GM18498 (cell line): ENCODE measurements at regions not wholly inside any gene's neighbourhood (a gene's known extent, or its start where the extent isn't known, plus 50 kb on each side); places are given as distances from the start of the nearest gene placed in this dataset.

Experiments
- ATAC-seq: cut with Tn5 transposase; IDR thresholded peaks from one replicate; pipeline ENCODE4 v1.9.1; 2021; ENCODE audit warnings: mild to moderate bottlenecking, moderate library complexity; ENCODE audit not compliant: unreplicated experiment

DNA sequence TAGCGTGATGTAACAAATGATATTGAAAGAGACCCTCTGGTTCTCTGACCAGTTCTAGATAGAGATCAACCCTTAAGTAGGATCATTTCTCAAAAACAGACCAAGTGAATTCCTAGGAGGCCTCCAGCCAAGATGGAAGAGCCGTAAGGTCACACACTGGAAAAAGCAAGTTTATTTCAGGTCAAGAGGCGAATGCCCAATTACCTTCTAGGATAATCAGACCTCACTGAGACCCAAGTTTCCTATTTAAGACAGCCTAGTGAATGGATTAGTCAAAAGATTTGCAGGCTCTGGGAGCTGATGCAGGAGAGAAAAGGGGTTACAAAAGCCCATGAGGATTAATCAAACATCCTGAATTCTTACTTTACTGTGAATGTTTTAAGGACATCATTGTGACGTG is 486.1 kb upstream of the NRP1 start:
- no peak for ATAC-seq

- no peak for ATAC-seq
These were observed 484.7 kb upstream of the NRP1 start for GRCh38 chr10:33819206-33819605.

DNA sequence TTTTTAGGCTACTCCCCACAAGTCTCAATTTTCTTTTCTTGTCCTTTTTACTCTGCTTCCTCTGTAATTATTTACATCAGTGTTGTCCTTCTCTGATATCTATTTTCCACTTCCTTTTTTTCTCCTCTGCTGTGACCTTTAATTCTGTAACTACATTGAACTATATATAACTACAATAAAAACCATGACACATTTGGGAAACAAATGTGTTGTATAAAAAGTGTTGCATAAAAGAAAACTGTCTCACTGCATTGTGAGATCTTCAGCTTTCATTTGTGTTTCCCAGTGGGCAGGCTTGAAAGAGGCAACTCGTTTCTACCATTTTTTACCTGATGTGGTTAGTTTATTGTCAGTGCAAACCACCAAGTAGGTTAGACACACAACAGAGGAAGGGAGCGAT is 483.9 kb upstream of the NRP1 start:
- no peak for ATAC-seq

DNA sequence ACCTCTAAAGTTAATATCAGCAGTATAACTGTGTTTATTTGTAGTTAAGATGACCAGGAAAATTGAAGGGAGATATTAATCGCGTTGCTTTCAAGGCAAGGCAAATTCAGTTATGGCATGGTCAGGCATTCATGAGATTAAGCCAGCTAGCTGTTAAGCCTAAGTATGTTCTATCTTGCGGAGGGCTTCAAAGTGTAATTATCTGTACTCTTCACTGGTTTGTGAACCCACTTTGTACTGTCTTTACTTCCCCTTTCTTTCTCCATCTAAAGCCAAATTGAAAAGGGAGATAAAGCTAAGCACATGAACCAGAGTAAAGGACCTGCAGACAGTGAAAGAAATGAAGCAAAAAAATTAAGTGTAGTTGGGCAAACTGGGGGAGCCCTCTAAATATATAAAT is 483.1 kb upstream of the NRP1 start:
- ATAC-seq = no peak

DNA sequence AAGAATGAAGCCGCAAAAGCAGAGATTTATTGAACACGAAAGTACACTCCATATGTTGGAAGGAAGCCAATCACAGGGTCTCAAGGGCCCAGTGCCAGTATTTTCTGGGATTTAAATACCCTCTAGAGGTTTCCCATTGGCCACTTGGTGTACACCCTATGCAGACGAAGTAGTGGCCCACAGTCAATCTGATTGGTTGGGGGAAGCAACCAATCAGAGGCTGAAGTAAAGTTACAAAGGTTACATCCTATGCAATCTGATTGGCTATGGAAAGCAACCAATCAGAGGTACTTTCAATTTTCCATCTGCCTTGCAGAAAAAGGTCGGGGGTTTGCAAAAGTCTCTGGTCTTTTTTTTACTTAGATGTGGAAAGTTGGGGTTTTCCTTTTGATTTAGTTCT is 481.3 kb upstream of the NRP1 start:
- no peak for ATAC-seq

GRCh38 chr10:33813871-33814270 is 479.4 kb upstream of the NRP1 start:
- no peak for ATAC-seq

DNA sequence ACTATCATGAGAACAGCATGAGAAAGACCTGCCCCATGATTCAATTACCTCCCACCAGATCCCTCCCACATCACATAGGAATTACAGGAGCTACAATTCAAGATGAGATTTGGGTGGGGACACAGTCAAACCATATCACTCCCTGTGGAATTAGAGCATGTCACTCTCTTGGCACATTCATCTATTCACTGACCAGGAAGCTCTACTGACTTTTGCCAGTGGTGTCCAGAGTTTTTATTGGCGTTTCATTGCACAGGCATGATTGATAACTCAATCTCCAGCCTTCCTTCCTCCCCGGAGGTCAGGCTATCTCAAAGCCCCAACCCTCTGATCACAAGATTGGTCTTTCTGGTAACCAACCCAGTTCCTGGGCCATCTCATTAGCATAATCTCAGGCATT is 478.9 kb upstream of the NRP1 start:
- no peak for ATAC-seq

- ATAC-seq = no peak
These were observed 478.1 kb upstream of the NRP1 start for GRCh38 chr10:33812586-33812985.

DNA sequence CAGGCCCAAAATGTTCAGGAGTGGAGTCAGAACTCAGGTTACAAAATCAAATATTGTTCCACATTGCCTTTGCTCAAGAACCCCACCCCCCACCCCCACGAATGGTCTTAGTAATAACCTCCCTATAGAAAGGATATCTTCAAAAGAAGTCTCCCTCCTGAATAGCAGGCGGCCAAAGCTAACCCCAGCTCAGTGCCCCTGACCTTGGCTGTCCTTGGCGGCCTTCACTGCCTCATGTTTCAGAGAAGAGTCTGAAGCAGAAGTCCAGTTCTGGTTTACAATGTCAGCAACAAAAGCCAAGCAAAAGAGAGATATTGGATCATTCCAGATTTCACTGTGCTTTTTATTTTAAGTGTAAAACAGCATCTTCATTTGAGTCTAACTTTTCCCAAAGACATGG is 476.5 kb upstream of the NRP1 start:
- ATAC-seq = no peak

DNA sequence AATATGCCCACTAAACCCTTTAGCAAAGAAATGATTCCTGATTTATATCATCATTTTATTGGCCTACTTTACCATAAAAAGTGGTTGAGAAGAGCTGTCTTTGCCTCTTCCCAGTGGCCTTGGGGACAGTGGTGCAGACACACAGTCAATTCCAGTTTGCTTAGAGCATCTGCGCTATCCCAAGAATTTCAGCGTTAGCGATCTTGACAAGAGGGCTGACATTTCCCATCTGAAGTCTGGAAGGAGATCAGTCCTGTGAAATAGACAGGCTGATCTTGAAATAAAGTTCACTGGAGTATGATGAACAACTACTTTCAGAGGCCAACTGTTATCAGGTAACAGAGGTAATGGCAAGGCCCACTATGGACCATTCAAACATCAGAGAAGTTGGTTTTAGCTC is 475.3 kb upstream of the NRP1 start:
- ATAC-seq = no peak

- ATAC-seq = no peak
These were observed 474.0 kb upstream of the NRP1 start for GRCh38 chr10:33808475-33808874.

- ATAC-seq = no peak
These were observed 473.3 kb upstream of the NRP1 start for GRCh38 chr10:33807531-33808359.

DNA sequence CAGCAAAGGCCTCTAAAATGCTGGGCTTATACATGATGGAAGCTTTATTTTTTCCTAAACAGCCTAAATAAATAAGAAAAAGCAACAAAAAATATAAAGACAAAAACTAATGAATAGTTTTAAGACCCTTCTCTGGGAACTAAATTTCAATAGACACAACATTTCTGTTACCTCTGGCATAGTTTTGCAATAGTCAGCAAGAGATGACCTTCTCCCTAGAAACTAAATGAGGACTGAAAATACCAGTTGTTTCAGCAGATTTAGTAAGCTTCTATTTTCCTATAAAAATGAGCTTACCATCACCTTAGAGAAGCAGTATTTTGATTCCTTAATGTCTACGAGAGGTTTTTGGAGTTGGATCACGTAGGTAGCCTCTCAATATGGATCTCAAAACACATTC is 471.4 kb upstream of the NRP1 start:
- ATAC-seq = no peak

- ATAC-seq = no peak
These were observed 470.1 kb upstream of the NRP1 start for GRCh38 chr10:33804584-33804983.

GRCh38 chr10:33803248-33803647 is 468.8 kb upstream of the NRP1 start:
- no peak for ATAC-seq

- no peak for ATAC-seq
These were observed 468.1 kb upstream of the NRP1 start for GRCh38 chr10:33802566-33802965.

GRCh38 chr10:33801705-33802104 is 467.2 kb upstream of the NRP1 start:
- ATAC-seq = no peak

DNA sequence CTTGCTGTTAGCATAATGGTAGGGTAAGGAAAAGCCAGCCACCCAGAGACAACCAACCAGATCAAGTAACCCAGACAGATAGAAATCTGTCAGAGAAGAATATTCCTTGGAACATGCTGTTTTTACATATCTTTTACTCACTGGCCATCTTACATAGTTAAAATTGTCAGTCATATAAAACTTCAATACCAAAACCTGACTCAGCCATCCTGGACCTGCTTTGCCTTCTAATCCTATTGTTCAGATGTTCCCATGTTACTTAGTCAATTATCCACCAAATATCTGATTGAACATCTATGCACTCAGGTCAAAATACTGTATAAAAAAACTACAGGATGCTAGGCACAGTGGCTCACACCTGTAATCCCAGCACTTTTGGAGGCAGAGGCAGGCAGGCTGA is 466.5 kb upstream of the NRP1 start:
- ATAC-seq = no peak

DNA sequence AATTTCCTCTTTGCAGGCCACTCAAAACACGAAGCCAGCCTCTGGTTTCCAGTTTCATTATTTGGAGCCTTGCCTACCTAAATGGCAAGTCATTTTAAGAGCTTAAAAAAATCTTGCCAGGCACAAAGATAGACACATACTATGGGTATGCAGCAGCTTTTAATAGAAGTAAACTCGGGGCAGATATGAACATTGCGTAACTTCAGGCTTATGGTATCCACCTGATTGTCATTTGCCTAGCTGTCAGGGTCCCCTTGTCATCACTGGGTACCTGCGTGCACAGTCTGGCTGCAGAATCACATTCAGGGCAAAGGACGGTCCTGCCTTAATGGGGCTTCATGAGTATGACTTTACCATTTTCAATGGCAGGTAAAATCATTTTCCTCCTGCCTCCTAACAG is 466.1 kb upstream of the NRP1 start:
- no peak for ATAC-seq

DNA sequence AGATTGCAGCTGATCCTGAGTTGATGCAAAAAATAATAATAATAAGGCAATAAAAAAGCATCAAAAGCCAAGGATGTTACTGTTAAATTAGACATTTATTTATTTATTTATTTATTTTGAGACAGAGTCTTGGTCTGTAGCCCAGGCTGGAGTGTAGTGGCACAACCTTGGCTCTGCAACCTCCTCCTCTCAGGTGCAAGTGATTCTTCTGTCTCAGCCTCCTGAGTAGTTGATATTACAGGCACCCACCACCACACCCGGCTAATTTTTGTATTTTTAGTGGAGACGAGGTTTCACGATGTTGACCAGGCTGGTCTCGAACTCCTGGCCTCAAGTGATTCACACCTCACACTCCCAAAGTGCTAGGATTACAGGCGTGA is 465.5 kb upstream of the NRP1 start:
- no peak for ATAC-seq

DNA sequence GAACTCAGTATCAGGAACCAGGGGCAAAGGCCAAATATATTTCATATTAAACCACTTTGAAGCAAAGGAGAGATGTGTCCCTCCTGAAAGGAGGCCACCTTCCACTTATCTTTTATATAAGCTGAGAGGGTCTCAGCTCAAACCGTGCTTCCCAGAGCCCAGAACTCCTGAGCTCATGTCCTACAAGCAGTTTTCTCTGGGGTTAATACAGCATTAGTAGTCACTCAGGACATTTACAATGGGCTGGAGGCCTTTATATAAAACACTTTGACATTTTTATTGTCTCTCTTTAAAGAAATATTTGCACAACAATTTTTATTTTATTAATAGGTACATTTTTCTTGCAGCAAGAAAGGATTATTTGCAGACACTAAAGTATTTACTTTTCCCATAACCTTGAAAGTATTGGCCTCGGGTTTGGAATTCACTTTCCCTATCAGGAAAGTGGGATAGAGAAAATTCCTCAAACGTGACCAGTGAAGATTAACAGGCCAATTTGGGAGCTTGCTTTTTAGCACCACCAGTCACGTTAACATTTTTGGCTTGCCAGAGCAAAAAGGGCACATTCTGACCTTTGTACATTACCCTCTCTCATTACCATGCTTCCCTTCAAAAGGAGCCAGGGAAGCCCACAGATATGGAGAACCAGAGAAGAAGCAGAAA is 464.9 kb upstream of the NRP1 start:
- no peak for ATAC-seq

- no peak for ATAC-seq
These were observed 464.3 kb upstream of the NRP1 start for GRCh38 chr10:33798754-33799153.

- ATAC-seq = no peak
These were observed 462.2 kb upstream of the NRP1 start for GRCh38 chr10:33796680-33797079.
